ENCODE measurements at regions not wholly inside any gene's neighbourhood (a gene's known extent, or its start where the extent isn't known, plus 50 kb on each side); places are given as distances from the start of the nearest gene placed in this dataset.
"Not testable (repeated sequence)": the region's sequence is repeated elsewhere in the genome, so short reads cannot be mapped to it uniquely, and the experiment has no call there.

DNA sequence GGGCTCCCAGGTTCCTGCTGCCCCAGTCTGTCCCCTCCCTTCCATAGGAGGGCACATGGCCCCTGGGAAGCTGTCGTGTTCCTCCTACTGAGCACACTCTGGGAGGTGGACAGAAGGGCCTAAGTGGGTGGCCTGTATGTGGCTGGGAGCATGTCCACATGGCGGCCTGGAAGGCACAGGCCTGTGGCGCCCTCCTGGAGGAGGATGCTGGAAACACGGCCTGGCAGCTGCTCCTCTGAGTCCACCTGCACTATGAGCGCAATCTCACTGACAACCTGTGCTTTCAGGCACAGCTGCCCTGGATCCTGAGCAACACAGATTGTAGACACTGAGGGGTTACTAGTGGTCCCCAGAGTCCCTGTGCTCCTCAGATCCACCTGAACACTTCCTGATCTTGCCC lies 52.6 kb upstream of the GOLGA6L6 start:
- TF ChIP-seq, protein P1, sequence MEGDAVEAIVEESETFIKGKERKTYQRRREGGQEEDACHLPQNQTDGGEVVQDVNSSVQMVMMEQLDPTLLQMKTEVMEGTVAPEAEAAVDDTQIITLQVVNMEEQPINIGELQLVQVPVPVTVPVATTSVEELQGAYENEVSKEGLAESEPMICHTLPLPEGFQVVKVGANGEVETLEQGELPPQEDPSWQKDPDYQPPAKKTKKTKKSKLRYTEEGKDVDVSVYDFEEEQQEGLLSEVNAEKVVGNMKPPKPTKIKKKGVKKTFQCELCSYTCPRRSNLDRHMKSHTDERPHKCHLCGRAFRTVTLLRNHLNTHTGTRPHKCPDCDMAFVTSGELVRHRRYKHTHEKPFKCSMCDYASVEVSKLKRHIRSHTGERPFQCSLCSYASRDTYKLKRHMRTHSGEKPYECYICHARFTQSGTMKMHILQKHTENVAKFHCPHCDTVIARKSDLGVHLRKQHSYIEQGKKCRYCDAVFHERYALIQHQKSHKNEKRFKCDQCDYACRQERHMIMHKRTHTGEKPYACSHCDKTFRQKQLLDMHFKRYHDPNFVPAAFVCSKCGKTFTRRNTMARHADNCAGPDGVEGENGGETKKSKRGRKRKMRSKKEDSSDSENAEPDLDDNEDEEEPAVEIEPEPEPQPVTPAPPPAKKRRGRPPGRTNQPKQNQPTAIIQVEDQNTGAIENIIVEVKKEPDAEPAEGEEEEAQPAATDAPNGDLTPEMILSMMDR (conservative IDR thresholded peaks at IDR 0.05 in 1 of 2, IDR thresholded peaks at IDR 0.05 in 1 of 2; ENCODE audit: extremely low read depth in 1 of 2, insufficient read depth in 1 of 2, low read depth in 1 of 2, low read length in 2 of 2), result not testable (repeated sequence)
- TF ChIP-seq EZH2 (IDR thresholded peaks at IDR 0.05; ENCODE audit: borderline replicate concordance, low read length), result not testable (repeated sequence)

Data from mammary epithelial cell (primary cell).